ENCODE measurements at regions not wholly inside any gene's neighbourhood (a gene's known extent, or its start where the extent isn't known, plus 50 kb on each side); places are given as distances from the start of the nearest gene placed in this dataset.

- no peak overlapping the region for H3K27ac ChIP-seq
- no peaks in the 10 kb centered on the region for H3K9me3 ChIP-seq
- peak; percentile 25 to 30 for ATAC-seq (ENCODE audit: low FRiP score in 2 of 2)
- H3K27me3 ChIP-seq, result no peaks in the 10 kb centered on the region
- no peaks in the 10 kb centered on the region for H3K36me3 ChIP-seq
- WGBS, 2 donors, result 82 to 90% methylated on average over 9 of the region's 9 CpGs
- no peak overlapping the region for H3K4me3 ChIP-seq
- TF ChIP-seq EP300 (IDR thresholded peaks at IDR 0.05) (no peak), POLR2A (IDR thresholded peaks at IDR 0.05) (no peak), POLR2AphosphoS5 (IDR thresholded peaks at IDR 0.05) (no peak)
- H3K4me1 ChIP-seq, result no peaks in the 10 kb centered on the region
- DNase-seq, result no peak
Measured at GRCh38 chr10:123480845-123481244, 185.3 kb upstream of the GPR26 start.

- Histone ChIP-seq H3K27ac (no peak overlapping the region), H3K27me3 (no peaks in the 10 kb centered on the region), H3K4me1 (no peaks in the 10 kb centered on the region), H3K9me3 (no peaks in the 10 kb centered on the region), H3K4me3 (no peak overlapping the region), H3K36me3 (no peaks in the 10 kb centered on the region)
- 85 to 89% methylated on average over 2 of the region's 2 CpGs for WGBS, 2 donors
- no peak for TF ChIP-seq POLR2A (IDR thresholded peaks at IDR 0.05)
- TF ChIP-seq, protein P1, sequence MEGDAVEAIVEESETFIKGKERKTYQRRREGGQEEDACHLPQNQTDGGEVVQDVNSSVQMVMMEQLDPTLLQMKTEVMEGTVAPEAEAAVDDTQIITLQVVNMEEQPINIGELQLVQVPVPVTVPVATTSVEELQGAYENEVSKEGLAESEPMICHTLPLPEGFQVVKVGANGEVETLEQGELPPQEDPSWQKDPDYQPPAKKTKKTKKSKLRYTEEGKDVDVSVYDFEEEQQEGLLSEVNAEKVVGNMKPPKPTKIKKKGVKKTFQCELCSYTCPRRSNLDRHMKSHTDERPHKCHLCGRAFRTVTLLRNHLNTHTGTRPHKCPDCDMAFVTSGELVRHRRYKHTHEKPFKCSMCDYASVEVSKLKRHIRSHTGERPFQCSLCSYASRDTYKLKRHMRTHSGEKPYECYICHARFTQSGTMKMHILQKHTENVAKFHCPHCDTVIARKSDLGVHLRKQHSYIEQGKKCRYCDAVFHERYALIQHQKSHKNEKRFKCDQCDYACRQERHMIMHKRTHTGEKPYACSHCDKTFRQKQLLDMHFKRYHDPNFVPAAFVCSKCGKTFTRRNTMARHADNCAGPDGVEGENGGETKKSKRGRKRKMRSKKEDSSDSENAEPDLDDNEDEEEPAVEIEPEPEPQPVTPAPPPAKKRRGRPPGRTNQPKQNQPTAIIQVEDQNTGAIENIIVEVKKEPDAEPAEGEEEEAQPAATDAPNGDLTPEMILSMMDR (IDR thresholded peaks at IDR 0.05), result no peak
- no peak for TF ChIP-seq POLR2AphosphoS5 (IDR thresholded peaks at IDR 0.05)
- TF ChIP-seq EP300 (IDR thresholded peaks at IDR 0.05), result no peak
- DNase-seq (no peak), ATAC-seq (ENCODE audit: low FRiP score in 2 of 2) (no peak)
Measured at GRCh38 chr10:123484722-123485121, 181.4 kb upstream of the GPR26 start.

DNA sequence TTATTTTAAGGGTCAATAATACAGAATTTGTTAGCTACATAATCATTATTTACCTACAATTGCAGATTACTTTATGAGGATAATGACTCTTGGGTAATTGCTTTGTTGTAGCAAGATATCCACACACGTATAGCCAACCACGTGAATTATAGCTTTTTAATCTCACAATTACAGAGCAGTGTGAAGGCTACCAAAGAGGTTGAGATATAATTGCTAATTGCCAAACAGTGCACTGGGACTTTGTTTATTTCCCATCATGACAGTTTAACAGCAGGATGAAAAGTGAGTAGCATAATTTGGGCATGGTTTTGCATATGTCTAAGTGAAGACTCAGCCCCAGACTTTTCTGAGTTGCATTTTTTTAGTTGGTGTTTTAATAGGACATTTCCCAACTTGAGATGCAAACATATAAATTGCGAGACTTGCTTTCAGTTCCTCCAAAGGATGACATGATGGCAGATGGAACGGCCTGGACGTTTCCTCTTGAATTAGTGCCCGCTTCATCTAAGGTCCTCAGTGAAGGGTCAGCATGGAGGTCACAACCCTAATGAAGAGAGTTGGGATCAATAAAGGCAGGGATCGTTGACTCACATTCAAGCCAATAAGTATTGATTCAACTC lies 180.7 kb upstream of the GPR26 start:
- 75 to 80% methylated on average over 7 of the region's 7 CpGs for WGBS, 2 donors
- H3K9me3 ChIP-seq, result no peaks in the 10 kb centered on the region
- H3K27me3 ChIP-seq, result no peaks in the 10 kb centered on the region
- H3K27ac ChIP-seq, result no peak overlapping the region
- TF ChIP-seq EP300 (IDR thresholded peaks at IDR 0.05) (no peak), POLR2A (IDR thresholded peaks at IDR 0.05) (no peak)
- TF ChIP-seq, protein P1 (IDR thresholded peaks at IDR 0.05), result no peak
- ATAC-seq (ENCODE audit: low FRiP score in 2 of 2) (peak in 1 of 2 donors; percentile 39), DNase-seq (no peak)
- no peak overlapping the region for H3K4me3 ChIP-seq
- H3K36me3 ChIP-seq, result no peaks in the 10 kb centered on the region
- no peaks in the 10 kb centered on the region for H3K4me1 ChIP-seq

- Histone ChIP-seq H3K36me3 (no peaks in the 10 kb centered on the region), H3K4me1 (no peaks in the 10 kb centered on the region), H3K27ac (no peak overlapping the region), H3K9me3 (no peaks in the 10 kb centered on the region), H3K4me3 (no peak overlapping the region), H3K27me3 (no peaks in the 10 kb centered on the region)
- TF ChIP-seq, protein P1 (IDR thresholded peaks at IDR 0.05), result no peak
- no peak for TF ChIP-seq POLR2A (IDR thresholded peaks at IDR 0.05)
- no peak for TF ChIP-seq EP300 (IDR thresholded peaks at IDR 0.05)
- no peak for TF ChIP-seq POLR2AphosphoS5 (IDR thresholded peaks at IDR 0.05)
- ATAC-seq (ENCODE audit: low FRiP score in 2 of 2) (no peak), DNase-seq (no peak)
- WGBS, 2 donors, result 66 to 83% methylated on average over 4 of the region's 4 CpGs
Measured at GRCh38 chr10:123488436-123488835, 177.7 kb upstream of the GPR26 start.

GRCh38 chr10:123491364-123491763 lies 174.8 kb upstream of the GPR26 start:
- TF ChIP-seq POLR2AphosphoS5 (IDR thresholded peaks at IDR 0.05), result no peak
- no peak for TF ChIP-seq POLR2A (IDR thresholded peaks at IDR 0.05)
- TF ChIP-seq, protein P1 (IDR thresholded peaks at IDR 0.05), result no peak
- TF ChIP-seq EP300 (IDR thresholded peaks at IDR 0.05), result no peak
- Histone ChIP-seq H3K27me3 (no peaks in the 10 kb centered on the region), H3K4me1 (no peaks in the 10 kb centered on the region), H3K27ac (no peak overlapping the region), H3K4me3 (no peak overlapping the region), H3K9me3 (no peaks in the 10 kb centered on the region), H3K36me3 (no peaks in the 10 kb centered on the region)
- DNase-seq, result no peak
- WGBS, 2 donors, result 64 to 68% methylated on average over 6 of the region's 6 CpGs
- ATAC-seq (ENCODE audit: low FRiP score in 2 of 2), result no peak
